ENCODE measurements at regions not wholly inside any gene's neighbourhood (a gene's known extent, or its start where the extent isn't known, plus 50 kb on each side); places are given as distances from the start of the nearest gene placed in this dataset.
"Not testable (repeated sequence)": the region's sequence is repeated elsewhere in the genome, so short reads cannot be mapped to it uniquely, and the experiment has no call there.

DNA sequence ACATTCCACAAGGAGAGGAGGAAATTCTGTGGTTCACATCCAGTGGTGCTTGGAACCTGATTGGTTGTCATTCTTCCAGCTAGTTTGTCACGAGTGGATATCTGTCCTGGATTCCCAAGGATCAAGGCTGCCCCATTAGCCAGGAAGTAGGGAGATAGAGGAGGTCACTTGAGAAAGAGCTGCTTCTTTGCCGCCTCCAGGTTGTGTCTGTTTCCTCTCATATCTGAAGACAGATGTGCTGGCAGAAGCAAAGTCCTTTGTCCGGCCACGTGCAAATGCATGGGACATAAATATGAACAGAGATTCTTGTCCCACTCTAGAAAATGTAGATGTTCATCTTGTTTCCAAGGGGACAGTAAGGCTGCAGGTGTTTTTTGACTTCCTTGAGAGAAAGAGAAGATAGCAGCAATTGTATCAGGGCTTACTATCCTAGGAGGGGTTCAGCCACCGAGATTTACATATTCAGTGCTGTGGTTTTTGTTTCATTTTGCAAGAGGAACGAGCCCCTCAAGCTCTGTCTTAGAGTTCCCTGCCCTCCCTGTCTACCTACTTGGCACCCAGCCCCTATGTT lies 174.4 kb downstream of the RPIA start:
- DNase-seq: no peak

DNA sequence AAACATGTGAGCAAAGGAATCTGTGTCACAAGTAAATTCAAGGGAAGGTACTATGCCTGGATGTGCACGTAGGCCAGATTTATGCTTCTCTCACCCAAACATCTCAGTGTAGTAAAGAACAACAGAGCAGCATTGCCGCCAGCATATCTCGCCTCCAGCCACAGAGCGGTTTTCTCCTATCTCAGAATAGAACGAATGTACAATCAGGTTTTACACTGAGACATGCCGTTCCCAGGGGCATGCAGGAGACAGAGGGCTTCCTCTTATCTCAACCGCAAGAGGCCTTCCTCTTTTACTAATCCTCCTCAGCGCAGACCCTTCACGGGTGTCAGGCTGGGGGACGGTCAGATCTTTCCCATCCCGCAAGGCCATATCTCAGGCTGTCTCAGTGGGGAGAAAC lies 175.3 kb downstream of the RPIA start:
- DNase-seq: no peak

GRCh38 chr2:88868861-88869260 lies 177.4 kb downstream of the RPIA start:
- no peak for DNase-seq

GRCh38 chr2:88870267-88870839 lies 178.9 kb downstream of the RPIA start:
- DNase-seq: no peak

DNA sequence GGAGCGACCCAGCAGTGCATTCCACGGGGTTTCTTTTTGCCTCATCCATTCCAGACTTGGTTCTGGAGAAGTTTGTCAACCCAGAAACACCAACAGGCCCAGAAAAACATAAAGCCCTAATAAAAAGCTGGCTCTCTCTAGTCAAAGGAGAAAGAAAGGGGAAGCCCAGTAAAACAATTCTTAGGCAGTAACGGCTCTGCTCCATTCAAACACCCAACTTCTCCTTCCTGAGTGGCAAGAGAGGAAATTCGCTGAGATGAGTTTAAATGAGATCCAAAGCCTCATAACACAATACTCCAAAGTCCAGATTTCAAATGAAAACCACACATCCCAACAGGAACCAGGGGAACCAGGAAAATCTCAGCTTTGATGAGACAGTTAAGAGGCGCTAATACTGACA lies 179.9 kb downstream of the RPIA start:
- no peak for DNase-seq

- no peak for DNase-seq
Observed at GRCh38 chr2:88873620-88874019, 182.1 kb downstream of the RPIA start.

- peak; percentile 7 for DNase-seq
Observed at GRCh38 chr2:88874063-88874657, 182.7 kb downstream of the RPIA start.

DNA sequence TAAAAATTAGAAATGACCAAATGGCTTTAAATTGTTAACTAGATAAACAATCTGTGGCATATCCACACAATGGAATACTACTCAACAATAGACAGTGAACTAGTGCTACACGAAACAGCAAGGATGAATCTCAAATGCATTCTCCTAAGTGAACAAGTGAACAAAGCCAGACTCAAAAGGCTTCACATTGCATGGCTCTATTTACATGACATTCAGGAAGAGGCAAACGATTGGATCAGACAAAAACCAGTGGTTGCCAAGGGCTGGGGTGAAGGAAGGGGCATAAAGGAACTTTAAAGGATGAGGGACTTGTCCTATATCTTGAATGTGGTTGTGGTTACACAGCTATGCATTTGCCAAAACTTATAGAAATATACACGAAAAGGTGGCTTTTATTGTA lies 184.3 kb downstream of the RPIA start:
- DNase-seq: no peak

DNA sequence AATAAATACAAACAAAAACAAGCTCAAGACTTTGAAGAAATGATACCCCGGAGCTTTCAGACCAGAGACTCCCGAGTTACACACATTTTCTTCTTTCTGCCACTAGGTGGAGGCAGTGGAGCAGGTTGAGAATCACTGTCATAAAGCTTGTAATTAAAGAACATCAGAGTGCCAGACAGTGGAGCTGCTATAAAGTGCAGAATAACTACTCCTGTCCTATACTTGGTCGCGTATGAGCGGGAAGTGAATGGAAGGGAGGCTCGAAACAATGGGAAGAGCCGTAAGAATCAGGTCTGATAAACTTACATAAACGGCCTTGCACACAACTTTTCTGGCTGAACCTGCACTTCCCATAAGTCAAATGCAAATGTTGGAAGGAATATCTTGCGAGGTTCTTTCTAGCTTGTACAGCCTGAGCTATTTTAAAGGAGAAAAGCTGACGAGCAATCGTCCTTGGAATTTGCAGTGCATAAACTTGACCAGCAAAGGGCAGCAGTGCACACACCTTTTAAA lies 189.0 kb downstream of the RPIA start:
- DNase-seq: no peak

- no peak for DNase-seq
Observed at GRCh38 chr2:88885275-88885674, 193.8 kb downstream of the RPIA start.

DNA sequence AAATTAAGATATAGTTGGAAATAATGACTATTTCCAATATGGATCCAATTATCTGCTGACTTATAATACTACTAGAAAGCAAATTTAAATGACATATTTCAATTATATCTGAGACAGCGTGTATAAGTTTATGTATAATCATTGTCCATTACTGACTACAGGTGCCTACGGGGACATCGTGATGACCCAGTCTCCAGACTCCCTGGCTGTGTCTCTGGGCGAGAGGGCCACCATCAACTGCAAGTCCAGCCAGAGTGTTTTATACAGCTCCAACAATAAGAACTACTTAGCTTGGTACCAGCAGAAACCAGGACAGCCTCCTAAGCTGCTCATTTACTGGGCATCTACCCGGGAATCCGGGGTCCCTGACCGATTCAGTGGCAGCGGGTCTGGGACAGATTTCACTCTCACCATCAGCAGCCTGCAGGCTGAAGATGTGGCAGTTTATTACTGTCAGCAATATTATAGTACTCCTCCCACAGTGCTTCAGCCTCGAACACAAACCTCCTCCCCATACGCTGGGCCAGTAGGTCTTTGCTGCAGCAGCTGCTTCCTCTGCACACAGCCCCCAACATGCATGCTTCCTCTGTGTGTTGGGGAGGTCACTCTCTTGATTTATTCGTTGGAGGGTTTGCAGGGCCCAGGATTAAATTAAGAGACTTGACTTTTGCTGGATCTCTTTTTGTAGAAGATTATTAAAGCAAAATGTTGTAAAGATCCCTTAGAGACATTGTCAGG lies 194.4 kb downstream of the RPIA start:
- no peak for DNase-seq

GRCh38 chr2:88887466-88887865 lies 196.0 kb downstream of the RPIA start:
- DNase-seq: not testable (repeated sequence)

DNA sequence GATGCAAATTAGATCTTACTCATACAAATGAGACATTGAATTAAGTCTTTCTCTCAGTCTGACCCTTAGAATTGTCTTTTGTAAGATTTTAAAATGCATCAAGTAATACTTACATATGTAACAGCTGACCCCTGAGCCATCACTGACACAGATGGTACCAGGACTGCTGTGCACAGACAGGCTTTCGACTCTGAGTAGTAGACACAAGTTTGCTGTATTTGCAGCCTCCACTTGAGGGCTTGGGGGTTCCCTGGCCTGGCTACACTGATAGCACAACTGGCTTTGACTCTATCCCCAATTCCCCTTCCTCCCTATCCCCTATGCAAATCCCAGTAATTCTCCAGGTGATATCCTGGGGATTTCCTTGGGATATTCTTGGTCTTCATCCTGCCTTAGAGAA lies 200.7 kb downstream of the RPIA start:
- DNase-seq: no peak

GRCh38 chr2:88892788-88893187 lies 201.3 kb downstream of the RPIA start:
- DNase-seq: no peak

- no peak for DNase-seq
Observed at GRCh38 chr2:88896971-88897370, 205.5 kb downstream of the RPIA start.

- no peak for DNase-seq
Observed at GRCh38 chr2:88897715-88898114, 206.2 kb downstream of the RPIA start.

- no peak for DNase-seq
Observed at GRCh38 chr2:88903749-88904353, 212.4 kb downstream of the RPIA start.

DNA sequence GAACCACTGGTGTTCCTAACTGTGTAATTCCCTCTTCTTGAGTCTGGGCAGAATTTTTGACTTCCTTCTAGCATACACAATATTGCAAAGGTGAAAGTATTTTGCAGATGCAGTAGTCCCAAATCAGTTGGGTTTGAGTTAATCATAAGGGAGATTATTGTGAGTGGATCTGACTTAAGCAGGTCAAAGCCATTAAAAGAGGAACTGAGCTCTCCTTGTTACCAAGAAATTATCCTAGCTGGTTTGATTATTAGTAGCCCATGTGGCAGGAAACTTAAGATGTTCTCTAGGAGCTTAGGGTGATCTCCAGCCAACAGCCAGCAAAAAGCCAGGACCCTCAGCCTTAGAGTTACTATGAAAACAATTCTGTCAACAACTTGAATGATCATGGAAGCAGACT lies 221.8 kb downstream of the RPIA start:
- DNase-seq: no peak

GRCh38 chr2:88919087-88919738 lies 227.7 kb downstream of the RPIA start:
- DNase-seq: no peak

GRCh38 chr2:88920399-88920798 lies 228.9 kb downstream of the RPIA start:
- not testable (repeated sequence) for DNase-seq

GRCh38 chr2:88924533-88924932 lies 233.1 kb downstream of the RPIA start:
- no peak for DNase-seq

DNA sequence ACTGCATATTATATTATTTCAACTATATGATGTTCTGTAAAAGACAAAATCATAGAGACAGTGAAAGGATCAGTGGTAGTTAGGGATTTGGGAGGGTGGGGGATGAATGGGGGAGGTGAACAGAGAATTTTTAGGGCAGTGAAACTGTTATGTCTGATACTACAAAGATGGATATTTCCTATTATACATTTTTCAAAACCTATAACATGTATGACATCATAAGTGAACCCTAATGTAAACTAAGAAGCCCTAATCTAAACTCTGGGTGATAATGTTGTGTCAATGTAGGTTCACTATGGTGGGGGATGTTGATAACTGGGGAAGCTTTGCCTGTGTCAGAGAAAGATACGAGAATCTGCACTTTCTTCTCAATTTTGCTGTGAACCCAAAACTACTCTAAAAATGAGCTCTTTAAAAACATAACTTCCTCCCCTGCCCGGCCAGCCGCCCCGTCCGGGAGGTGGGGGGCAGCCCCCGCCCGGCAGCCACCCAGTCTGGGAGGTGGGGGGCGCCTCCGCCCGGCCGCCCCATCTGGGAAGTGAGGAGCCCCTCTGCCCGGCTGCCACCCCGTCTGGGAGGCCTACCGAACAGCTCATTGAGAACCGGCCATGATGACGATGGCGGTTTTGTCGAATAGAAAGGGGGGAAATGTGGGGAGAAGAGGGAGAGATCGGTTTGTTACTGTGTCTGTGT lies 234.4 kb downstream of the RPIA start:
- no peak for DNase-seq

Data from stimulated activated naive CD4-positive, alpha-beta T cell treated with Interleukin-2 at 50 U/mL for 16 hours (primary cell).